Activated naive CD8-positive, alpha-beta T cell treated with anti-CD3 and anti-CD28 coated beads for 36 hours (primary cell): ENCODE measurements at regions not wholly inside any gene's neighbourhood (a gene's known extent, or its start where the extent isn't known, plus 50 kb on each side); places are given as distances from the start of the nearest gene placed in this dataset.
"Not testable (repeated sequence)": the region's sequence is repeated elsewhere in the genome, so short reads cannot be mapped to it uniquely, and the experiment has no call there.

Source experiments
- DNase-seq: peaks from one replicate; pipeline ENCODE4 v3.0.0; 2021
- H3K27ac Mint-ChIP-seq: one replicate; pipeline ENCODE4 v1.8.0; 2022; ENCODE audit warnings: mild to moderate bottlenecking, moderate library complexity, mixed read lengths
- H3K27me3 Mint-ChIP-seq: one replicate; pipeline ENCODE4 v1.8.0; 2022; ENCODE audit warnings: mild to moderate bottlenecking, mixed read lengths
- H3K36me3 Mint-ChIP-seq: one replicate; pipeline ENCODE4 v1.8.0; 2021; ENCODE audit warnings: mild to moderate bottlenecking, mixed read lengths
- H3K4me1 Mint-ChIP-seq: one replicate; pipeline ENCODE4 v1.8.0; 2021; ENCODE audit warnings: mixed read lengths
- H3K4me3 Mint-ChIP-seq: one replicate; pipeline ENCODE4 v1.8.0; 2022; ENCODE audit warnings: mild to moderate bottlenecking, moderate library complexity, mixed read lengths
- H3K9me3 Mint-ChIP-seq: one replicate; pipeline ENCODE4 v1.8.0; 2022; ENCODE audit warnings: mixed read lengths

GRCh38 chr15:36175741-36176291, 403.6 kb upstream of the CDIN1 start:
- Mint-ChIP-seq H3K4me1 (no peaks in the 10 kb centered on the region), H3K27ac (no peak overlapping the region), H3K27me3 (no peaks in the 10 kb centered on the region), H3K4me3 (no peak overlapping the region), H3K36me3 (no peaks in the 10 kb centered on the region), H3K9me3 (no peaks in the 10 kb centered on the region)
- no peak for DNase-seq

- H3K36me3 Mint-ChIP-seq, result no peaks in the 10 kb centered on the region
Measured at GRCh38 chr15:36177590-36178302, 401.7 kb upstream of the CDIN1 start.

GRCh38 chr15:36178303-36178633, 401.2 kb upstream of the CDIN1 start:
- Mint-ChIP-seq H3K4me3 (no peak overlapping the region), H3K27me3 (no peaks in the 10 kb centered on the region), H3K27ac (no peak overlapping the region), H3K36me3 (no peaks in the 10 kb centered on the region), H3K4me1 (no peaks in the 10 kb centered on the region), H3K9me3 (no peaks in the 10 kb centered on the region)
- DNase-seq, result no peak

More at GRCh38 chr15:36177590-36178302, 401.7 kb upstream of the CDIN1 start:
- Mint-ChIP-seq H3K4me1 (no peaks in the 10 kb centered on the region), H3K27me3 (no peaks in the 10 kb centered on the region), H3K9me3 (no peaks in the 10 kb centered on the region), H3K27ac (no peak overlapping the region), H3K4me3 (no peak overlapping the region)
- no peak for DNase-seq

GRCh38 chr15:36183201-36183600, 396.2 kb upstream of the CDIN1 start:
- H3K4me1 Mint-ChIP-seq, result no peaks in the 10 kb centered on the region
- no peaks in the 10 kb centered on the region for H3K36me3 Mint-ChIP-seq
- no peaks in the 10 kb centered on the region for H3K27me3 Mint-ChIP-seq
- no peak overlapping the region for H3K27ac Mint-ChIP-seq
- peaks cover 1% of the 10 kb centered on the region for H3K9me3 Mint-ChIP-seq
- H3K4me3 Mint-ChIP-seq, result no peak overlapping the region
- DNase-seq, result no peak

GRCh38 chr15:36185438-36185837, 394.0 kb upstream of the CDIN1 start:
- Mint-ChIP-seq H3K36me3 (no peaks in the 10 kb centered on the region), H3K4me1 (no peaks in the 10 kb centered on the region), H3K9me3 (peaks cover 1% of the 10 kb centered on the region), H3K27ac (no peak overlapping the region), H3K4me3 (no peak overlapping the region), H3K27me3 (no peaks in the 10 kb centered on the region)
- no peak for DNase-seq

- H3K9me3 Mint-ChIP-seq, result peaks cover 2% of the 10 kb centered on the region
- H3K4me3 Mint-ChIP-seq, result no peak overlapping the region
- H3K27me3 Mint-ChIP-seq, result no peaks in the 10 kb centered on the region
- no peak for DNase-seq
- H3K36me3 Mint-ChIP-seq, result no peaks in the 10 kb centered on the region
- H3K27ac Mint-ChIP-seq, result no peak overlapping the region
- H3K4me1 Mint-ChIP-seq, result no peaks in the 10 kb centered on the region
Measured at GRCh38 chr15:36185845-36186244, 393.6 kb upstream of the CDIN1 start.

- no peak for DNase-seq
- Mint-ChIP-seq H3K4me3 (no peak overlapping the region), H3K27me3 (no peaks in the 10 kb centered on the region), H3K36me3 (no peaks in the 10 kb centered on the region), H3K9me3 (peaks cover 3% of the 10 kb centered on the region), H3K27ac (no peak overlapping the region), H3K4me1 (no peaks in the 10 kb centered on the region)
Measured at GRCh38 chr15:36186376-36186775, 393.1 kb upstream of the CDIN1 start.

- no peak for DNase-seq
- Mint-ChIP-seq H3K27ac (no peak overlapping the region), H3K9me3 (peaks cover 4% of the 10 kb centered on the region), H3K36me3 (no peaks in the 10 kb centered on the region), H3K4me3 (no peak overlapping the region), H3K27me3 (no peaks in the 10 kb centered on the region), H3K4me1 (no peaks in the 10 kb centered on the region)
Measured at GRCh38 chr15:36191459-36191858, 388.0 kb upstream of the CDIN1 start.

GRCh38 chr15:36195361-36196007, 383.9 kb upstream of the CDIN1 start:
- H3K4me3 Mint-ChIP-seq, H3K4me1 Mint-ChIP-seq, H3K27ac Mint-ChIP-seq, H3K9me3 Mint-ChIP-seq, H3K27me3 Mint-ChIP-seq, H3K36me3 Mint-ChIP-seq, DNase-seq: not testable (repeated sequence)

- H3K4me3 Mint-ChIP-seq, result no peak overlapping the region
- DNase-seq, result no peak
- no peaks in the 10 kb centered on the region for H3K4me1 Mint-ChIP-seq
- H3K27ac Mint-ChIP-seq, result no peak overlapping the region
- peaks cover 2% of the 10 kb centered on the region for H3K9me3 Mint-ChIP-seq
- no peaks in the 10 kb centered on the region for H3K36me3 Mint-ChIP-seq
- no peaks in the 10 kb centered on the region for H3K27me3 Mint-ChIP-seq
Measured at GRCh38 chr15:36208868-36209582, 370.4 kb upstream of the CDIN1 start.

GRCh38 chr15:36210426-36210825, 369.0 kb upstream of the CDIN1 start:
- Mint-ChIP-seq H3K9me3 (peaks cover under 1% of the 10 kb centered on the region), H3K4me3 (no peak overlapping the region), H3K36me3 (no peaks in the 10 kb centered on the region), H3K27ac (no peak overlapping the region), H3K27me3 (no peaks in the 10 kb centered on the region), H3K4me1 (no peaks in the 10 kb centered on the region)
- DNase-seq, result no peak

GRCh38 chr15:36218322-36218721, 361.1 kb upstream of the CDIN1 start:
- Mint-ChIP-seq H3K27ac (no peak overlapping the region), H3K36me3 (no peaks in the 10 kb centered on the region), H3K4me3 (no peak overlapping the region), H3K4me1 (no peaks in the 10 kb centered on the region), H3K27me3 (peaks cover 4% of the 10 kb centered on the region), H3K9me3 (peaks cover 7% of the 10 kb centered on the region)
- DNase-seq, result no peak

GRCh38 chr15:36218991-36219390, 360.4 kb upstream of the CDIN1 start:
- Mint-ChIP-seq H3K4me3 (no peak overlapping the region), H3K9me3 (peaks cover 7% of the 10 kb centered on the region), H3K27ac (no peak overlapping the region), H3K27me3 (peaks cover 4% of the 10 kb centered on the region), H3K4me1 (no peaks in the 10 kb centered on the region), H3K36me3 (no peaks in the 10 kb centered on the region)
- DNase-seq, result no peak

GRCh38 chr15:36221992-36222391, 357.4 kb upstream of the CDIN1 start:
- Mint-ChIP-seq H3K9me3 (peaks cover 7% of the 10 kb centered on the region), H3K27ac (no peak overlapping the region), H3K4me1 (no peaks in the 10 kb centered on the region), H3K27me3 (peaks cover 4% of the 10 kb centered on the region), H3K4me3 (no peak overlapping the region), H3K36me3 (no peaks in the 10 kb centered on the region)
- no peak for DNase-seq

- H3K36me3 Mint-ChIP-seq, result no peaks in the 10 kb centered on the region
- no peak for DNase-seq
- no peak overlapping the region for H3K4me3 Mint-ChIP-seq
- H3K27me3 Mint-ChIP-seq, result no peaks in the 10 kb centered on the region
- H3K9me3 Mint-ChIP-seq, result peaks cover 4% of the 10 kb centered on the region
- H3K4me1 Mint-ChIP-seq, result no peaks in the 10 kb centered on the region
- no peak overlapping the region for H3K27ac Mint-ChIP-seq
Measured at GRCh38 chr15:36230776-36231175, 348.6 kb upstream of the CDIN1 start.
